ENCODE measurements at regions not wholly inside any gene's neighbourhood (a gene's known extent, or its start where the extent isn't known, plus 50 kb on each side); places are given as distances from the start of the nearest gene placed in this dataset.

DNA sequence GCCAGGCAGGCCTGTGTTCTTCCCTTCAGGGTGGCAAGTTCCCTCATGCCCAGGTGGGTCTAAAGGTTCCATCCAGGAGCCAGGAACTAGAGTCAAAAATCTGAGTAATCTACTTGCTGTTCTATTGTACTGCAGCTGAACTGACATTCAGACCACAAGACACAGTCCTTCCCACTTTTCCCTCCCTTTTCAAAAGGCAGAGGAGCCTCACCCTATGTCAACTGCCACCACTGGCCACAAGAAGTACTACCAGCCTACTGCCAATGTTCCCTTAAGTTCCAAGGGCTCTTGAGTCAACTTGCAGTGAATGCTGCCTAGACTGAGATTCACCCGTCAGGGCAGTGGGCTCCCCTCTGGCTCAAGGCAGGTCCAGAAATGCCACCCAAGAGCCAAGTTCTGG lies 133.5 kb downstream of the FAM47B start:
- Histone ChIP-seq H3K27me3 (peaks cover 55 to 99% (median 88%) of the 10 kb centered on the region in 11 experiments), H3K4me3 (no peak overlapping the region), H3K4me1 (no peaks in the 10 kb centered on the region), H3K27ac (no peak overlapping the region), H4K20me1 (no peaks in the 10 kb centered on the region; a peak in 1 of 22 replicates), H3K4me2 (no peak overlapping the region), H3K9me3 (replicated peaks in 1 of 11) (peaks cover 0 to 14% (median 0%) of the 10 kb centered on the region in 11 experiments; a peak in 8 of 22 replicates), H3K36me3 (no peaks in the 10 kb centered on the region), H3K9ac (no peak overlapping the region)
- no peak for TF ChIP-seq Cebpa-rat (IDR thresholded peaks at IDR 0.05)

DNA sequence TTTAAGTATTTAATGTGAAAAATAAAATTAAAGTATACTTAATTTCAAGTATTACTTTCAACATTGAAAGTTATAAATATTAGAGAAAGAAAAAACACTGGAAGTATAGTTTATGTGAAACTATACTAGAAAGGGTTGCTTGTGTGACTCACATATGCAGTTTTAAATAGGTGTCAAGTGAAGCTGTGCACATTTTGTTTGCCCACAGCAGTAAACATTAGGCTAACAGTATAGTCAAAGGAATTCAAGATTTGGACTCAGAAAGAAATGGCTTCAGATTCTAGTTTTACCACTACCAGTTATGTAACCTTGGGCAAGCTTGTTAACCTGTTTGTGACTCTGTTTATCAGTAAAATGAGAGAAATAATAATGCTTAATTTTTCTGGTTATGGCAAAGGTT lies 148.2 kb downstream of the FAM47B start:
- Histone ChIP-seq H3K36me3 (no peaks in the 10 kb centered on the region), H4K20me1 (no peaks in the 10 kb centered on the region), H3K9ac (no peak overlapping the region), H3K4me1 (no peaks in the 10 kb centered on the region), H3K9me3 (replicated peaks in 1 of 11) (peaks cover 7 to 15% (median 9%) of the 10 kb centered on the region in 11 experiments; a peak in 20 of 22 replicates), H3K4me3 (no peak overlapping the region), H3K4me2 (no peak overlapping the region), H3K27me3 (peaks cover 53 to 93% (median 83%) of the 10 kb centered on the region in 11 experiments), H3K27ac (no peak overlapping the region)
- no peak for TF ChIP-seq Cebpa-rat (IDR thresholded peaks at IDR 0.05)

DNA sequence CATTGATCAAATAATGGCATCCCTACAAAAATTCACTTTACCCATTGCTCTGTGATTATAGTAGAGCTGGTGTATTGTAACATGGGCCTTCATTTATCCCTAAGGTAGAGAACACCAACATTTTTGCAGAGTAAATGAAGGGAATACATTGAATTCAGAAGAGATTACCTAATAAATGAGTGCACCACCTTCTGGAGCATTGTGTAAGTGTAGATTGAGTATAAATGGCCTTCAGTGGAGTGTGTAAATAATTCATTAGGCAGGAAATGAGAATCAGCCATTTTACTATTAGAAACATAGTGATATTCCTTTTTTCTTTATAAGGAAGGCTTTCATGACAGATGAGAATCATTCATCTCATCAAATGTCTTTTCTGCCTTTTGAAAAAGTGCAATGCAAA lies 155.8 kb downstream of the FAM47B start:
- Histone ChIP-seq H3K9me3 (replicated peaks in 1 of 11) (peaks cover 0 to 9% (median 0%) of the 10 kb centered on the region in 11 experiments; a peak in 1 of 22 replicates), H3K36me3 (no peaks in the 10 kb centered on the region), H3K27ac (no peak overlapping the region), H4K20me1 (no peaks in the 10 kb centered on the region), H3K4me2 (no peak overlapping the region), H3K27me3 (peaks cover 26 to 91% (median 80%) of the 10 kb centered on the region in 11 experiments), H3K4me1 (no peaks in the 10 kb centered on the region), H3K4me3 (no peak overlapping the region), H3K9ac (no peak overlapping the region)
- no peak for TF ChIP-seq Cebpa-rat (IDR thresholded peaks at IDR 0.05)

DNA sequence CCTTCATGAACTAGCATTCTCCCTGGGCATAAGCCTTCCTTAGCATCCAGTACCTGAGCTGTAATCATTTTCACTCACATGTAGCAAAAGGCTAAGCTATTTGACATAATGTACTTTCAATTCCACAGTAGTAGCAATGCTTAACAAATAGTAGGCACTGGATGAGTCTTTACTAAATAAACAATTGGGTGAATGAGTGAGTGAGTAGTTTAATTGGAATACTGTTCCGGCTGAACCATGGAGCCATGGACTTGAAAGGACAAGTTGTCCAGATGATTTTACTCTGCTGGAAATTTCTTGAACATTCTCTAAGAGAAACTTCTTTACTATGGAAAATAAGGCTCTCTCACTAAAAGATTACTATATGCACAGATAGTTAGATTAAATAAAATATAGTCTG lies 159.3 kb downstream of the FAM47B start:
- H3K9me3 ChIP-seq (replicated peaks in 1 of 11), result peaks cover 0 to 3% (median 0%) of the 10 kb centered on the region in 11 experiments; a peak in 1 of 22 replicates
- TF ChIP-seq Cebpa-rat (IDR thresholded peaks at IDR 0.05), result no peak
- no peaks in the 10 kb centered on the region for H4K20me1 ChIP-seq
- no peak overlapping the region for H3K4me3 ChIP-seq
- peaks cover 44 to 89% (median 78%) of the 10 kb centered on the region in 11 experiments for H3K27me3 ChIP-seq
- H3K4me1 ChIP-seq, result no peaks in the 10 kb centered on the region
- H3K36me3 ChIP-seq, result no peaks in the 10 kb centered on the region
- H3K9ac ChIP-seq, result no peak overlapping the region
- H3K27ac ChIP-seq, result no peak overlapping the region
- H3K4me2 ChIP-seq, result no peak overlapping the region

DNA sequence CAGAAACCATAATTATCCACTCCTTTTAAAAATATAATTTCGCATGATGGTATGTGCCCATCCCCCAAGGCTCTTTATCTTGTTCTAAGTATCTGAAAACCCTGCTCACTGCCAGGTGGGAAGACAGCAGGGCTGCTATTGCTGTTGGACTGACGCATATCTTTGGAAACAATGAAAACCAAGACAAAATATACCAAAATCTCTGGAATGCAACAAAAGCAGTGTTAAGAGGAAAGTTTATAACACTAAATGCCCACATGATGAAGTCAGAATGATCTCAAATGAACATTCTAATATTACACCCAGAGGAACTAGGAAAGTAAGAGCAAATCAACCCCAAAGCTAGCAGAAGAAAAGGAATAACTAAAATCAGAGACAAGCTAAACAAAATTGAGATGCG lies 162.0 kb downstream of the FAM47B start:
- no peaks in the 10 kb centered on the region for H3K4me1 ChIP-seq
- no peaks in the 10 kb centered on the region for H3K36me3 ChIP-seq
- H3K9ac ChIP-seq, result no peak overlapping the region
- H3K4me2 ChIP-seq, result no peak overlapping the region
- peaks cover 55 to 92% (median 86%) of the 10 kb centered on the region in 11 experiments for H3K27me3 ChIP-seq
- no peak overlapping the region for H3K4me3 ChIP-seq
- peaks cover 0 to 6% (median 0%) of the 10 kb centered on the region in 11 experiments; a peak in 1 of 22 replicates for H3K9me3 ChIP-seq (replicated peaks in 1 of 11)
- no peak overlapping the region for H3K27ac ChIP-seq
- H4K20me1 ChIP-seq, result no peaks in the 10 kb centered on the region
- TF ChIP-seq Cebpa-rat (IDR thresholded peaks at IDR 0.05), result no peak

DNA sequence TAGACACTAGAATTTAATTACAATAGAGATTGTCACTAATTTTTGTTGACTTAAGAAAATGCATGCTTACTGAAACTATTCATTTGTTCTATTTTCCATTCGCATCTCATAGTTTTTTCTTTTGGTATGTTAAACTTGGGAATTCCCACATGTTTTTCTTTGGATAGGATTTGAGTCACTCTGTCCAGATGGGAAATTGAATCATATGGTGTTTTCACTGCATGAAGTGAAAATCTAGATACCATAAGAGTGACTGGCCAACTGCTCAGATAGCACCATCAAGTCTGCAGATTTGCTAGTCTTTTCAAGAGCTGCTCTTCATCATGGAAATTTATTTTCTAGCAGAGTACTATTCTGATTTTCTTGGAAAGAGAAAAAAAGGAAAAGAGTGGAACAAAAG lies 172.6 kb downstream of the FAM47B start:
- Histone ChIP-seq H3K36me3 (no peaks in the 10 kb centered on the region), H3K4me1 (no peaks in the 10 kb centered on the region), H3K4me3 (no peak overlapping the region), H3K27me3 (peaks cover 55 to 95% (median 83%) of the 10 kb centered on the region in 11 experiments), H4K20me1 (no peaks in the 10 kb centered on the region), H3K9me3 (replicated peaks in 1 of 11) (peaks cover 4 to 35% (median 19%) of the 10 kb centered on the region in 11 experiments; a peak in 20 of 22 replicates), H3K9ac (no peak overlapping the region), H3K4me2 (no peak overlapping the region), H3K27ac (no peak overlapping the region)
- TF ChIP-seq Cebpa-rat (IDR thresholded peaks at IDR 0.05), result no peak

DNA sequence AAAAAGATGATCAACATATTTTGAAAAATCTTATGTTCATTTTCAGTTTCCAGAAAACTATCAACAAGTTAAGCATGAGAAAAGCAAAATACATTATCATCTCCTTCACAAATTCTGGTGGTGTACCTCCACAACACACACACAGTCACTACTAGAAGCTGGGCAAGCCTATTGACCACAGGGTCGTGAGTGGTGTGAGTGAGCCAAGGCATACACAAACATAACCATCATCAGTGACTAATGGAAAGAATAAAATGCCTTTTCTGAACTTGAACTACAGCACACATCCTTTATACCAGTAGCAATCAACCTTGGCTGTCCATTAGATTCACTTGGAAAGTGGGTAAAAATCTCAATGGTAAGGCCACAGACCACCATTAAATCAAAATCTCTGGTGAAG lies 180.2 kb downstream of the FAM47B start:
- no peak for TF ChIP-seq Cebpa-rat (IDR thresholded peaks at IDR 0.05)
- Histone ChIP-seq H4K20me1 (no peaks in the 10 kb centered on the region), H3K9ac (no peak overlapping the region), H3K36me3 (no peaks in the 10 kb centered on the region), H3K4me3 (no peak overlapping the region), H3K9me3 (replicated peaks in 1 of 11) (no peaks in the 10 kb centered on the region; a peak in 1 of 22 replicates), H3K27me3 (peaks cover 64 to 91% (median 82%) of the 10 kb centered on the region in 11 experiments), H3K4me2 (no peak overlapping the region), H3K4me1 (no peaks in the 10 kb centered on the region), H3K27ac (no peak overlapping the region)

DNA sequence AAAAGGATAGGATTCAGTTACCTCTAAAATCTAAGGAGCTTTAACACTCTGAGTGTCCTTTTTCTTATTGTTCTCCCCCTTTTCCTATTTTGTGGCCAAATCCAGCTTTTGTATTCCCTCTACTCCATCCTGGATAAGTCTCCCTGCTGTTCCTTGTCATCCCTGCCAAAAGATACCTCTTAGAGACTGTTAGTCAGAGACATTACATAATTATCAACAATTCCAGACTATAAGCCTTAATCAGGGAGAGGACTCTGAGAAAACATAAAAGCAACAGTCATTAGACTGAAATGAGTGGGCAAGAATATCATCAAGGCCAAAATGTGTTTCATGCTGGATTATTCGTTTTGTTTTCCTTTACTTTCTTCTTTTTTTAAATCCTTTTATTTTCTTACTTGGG lies 206.9 kb downstream of the FAM47B start:
- Histone ChIP-seq H3K27me3 (peaks cover 88 to 100% (median 98%) of the 10 kb centered on the region in 11 experiments), H3K4me2 (no peak overlapping the region), H3K4me3 (no peak overlapping the region), H3K27ac (no peak overlapping the region), H3K9ac (no peak overlapping the region), H4K20me1 (peaks cover 0 to 10% (median 0%) of the 10 kb centered on the region in 11 experiments; a peak in 1 of 22 replicates), H3K36me3 (no peaks in the 10 kb centered on the region), H3K9me3 (replicated peaks in 1 of 11) (no peaks in the 10 kb centered on the region), H3K4me1 (no peaks in the 10 kb centered on the region)
- TF ChIP-seq Cebpa-rat (IDR thresholded peaks at IDR 0.05), result no peak

DNA sequence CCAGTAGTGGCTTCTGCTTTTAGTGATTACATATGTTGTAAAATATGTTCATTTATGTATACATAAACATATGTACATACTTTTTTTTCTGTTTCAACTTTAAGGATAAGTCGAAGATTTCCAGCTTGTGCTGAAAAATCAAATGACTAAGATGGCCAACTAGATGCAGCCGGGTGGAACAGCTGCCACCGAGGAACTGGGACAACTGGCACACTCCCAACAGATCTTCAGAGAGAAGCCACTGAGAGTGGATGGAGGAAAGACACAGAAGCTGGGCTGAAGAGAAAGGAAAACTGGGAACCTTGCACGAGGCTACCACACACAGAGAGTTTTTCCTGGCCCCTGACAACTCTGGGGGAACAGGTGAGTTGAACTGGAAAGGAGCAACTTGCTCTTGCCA lies 207.5 kb downstream of the FAM47B start:
- H3K9ac ChIP-seq, result no peak overlapping the region
- no peak overlapping the region for H3K4me2 ChIP-seq
- peaks cover 89 to 100% (median 98%) of the 10 kb centered on the region in 11 experiments for H3K27me3 ChIP-seq
- peaks cover 0 to 10% (median 0%) of the 10 kb centered on the region in 11 experiments; a peak in 1 of 22 replicates for H4K20me1 ChIP-seq
- H3K9me3 ChIP-seq (replicated peaks in 1 of 11), result no peaks in the 10 kb centered on the region
- no peaks in the 10 kb centered on the region for H3K4me1 ChIP-seq
- no peak overlapping the region for H3K27ac ChIP-seq
- H3K36me3 ChIP-seq, result no peaks in the 10 kb centered on the region
- H3K4me3 ChIP-seq, result no peak overlapping the region
- no peak for TF ChIP-seq Cebpa-rat (IDR thresholded peaks at IDR 0.05)

DNA sequence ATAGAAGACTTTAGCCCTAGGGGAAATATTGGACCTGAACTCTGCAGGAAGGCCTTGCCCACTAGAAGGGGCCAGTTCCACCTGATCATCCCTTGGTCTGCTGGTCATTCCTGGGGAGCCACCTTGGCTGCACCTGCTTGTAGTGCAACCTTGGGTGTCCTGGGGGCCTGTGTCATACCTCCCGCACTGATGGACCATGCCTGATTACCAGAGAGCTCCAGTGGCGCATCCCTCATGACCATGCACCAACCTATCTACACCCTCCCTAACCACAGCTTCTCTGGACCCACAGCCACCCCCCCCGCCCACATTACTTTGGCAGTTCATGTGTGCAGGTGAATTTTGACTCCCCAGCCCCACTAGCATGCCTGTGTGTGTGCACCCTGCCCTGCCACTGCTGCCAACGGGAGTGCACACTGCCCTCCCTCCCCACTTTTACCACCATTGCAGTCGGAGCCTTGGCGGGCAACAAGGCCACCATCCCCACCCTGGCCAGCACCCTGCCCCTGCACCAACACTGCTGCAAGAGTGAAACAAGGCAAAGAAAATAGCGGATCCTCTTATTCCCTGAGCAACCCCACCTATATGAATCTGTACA lies 208.1 kb downstream of the FAM47B start:
- Histone ChIP-seq H3K4me3 (no peak overlapping the region), H3K27me3 (peaks cover 91 to 100% (median 98%) of the 10 kb centered on the region in 11 experiments), H3K9me3 (replicated peaks in 1 of 11) (no peaks in the 10 kb centered on the region), H3K4me1 (no peaks in the 10 kb centered on the region), H4K20me1 (peaks cover 0 to 10% (median 0%) of the 10 kb centered on the region in 11 experiments; a peak in 1 of 22 replicates), H3K9ac (no peak overlapping the region), H3K36me3 (no peaks in the 10 kb centered on the region), H3K4me2 (no peak overlapping the region), H3K27ac (no peak overlapping the region)
- TF ChIP-seq Cebpa-rat (IDR thresholded peaks at IDR 0.05), result no peak

All from BLaER1 treated with 17β-estradiol and CSF1 and Interleukin-3, amounts not matched to agents 10 nM and 100 nM (cell line).